ENCODE measurements at regions not wholly inside any gene's neighbourhood (a gene's known extent, or its start where the extent isn't known, plus 50 kb on each side); places are given as distances from the start of the nearest gene placed in this dataset.

- no peak for DNase-seq
Observed at GRCh38 chr10:83592337-83592935, 546.9 kb upstream of the GHITM start.

GRCh38 chr10:83603708-83604107 lies 535.6 kb upstream of the GHITM start:
- DNase-seq = no peak

GRCh38 chr10:83605783-83606630 lies 533.3 kb upstream of the GHITM start:
- peak; percentile 0 to 24 for DNase-seq

- no peak for DNase-seq
Observed at GRCh38 chr10:83607959-83608745, 531.2 kb upstream of the GHITM start.

GRCh38 chr10:83612050-83612449 lies 527.3 kb upstream of the GHITM start:
- no peak for DNase-seq

GRCh38 chr10:83612746-83613145 lies 526.6 kb upstream of the GHITM start:
- DNase-seq = no peak

GRCh38 chr10:83617172-83617571 lies 522.1 kb upstream of the GHITM start:
- DNase-seq = no peak

GRCh38 chr10:83617692-83618545 lies 521.4 kb upstream of the GHITM start:
- DNase-seq = no peak

- DNase-seq = no peak
Observed at GRCh38 chr10:83625831-83626360, 513.4 kb upstream of the GHITM start.

- DNase-seq = no peak
Observed at GRCh38 chr10:83632701-83633100, 506.6 kb upstream of the GHITM start.

GRCh38 chr10:83633547-83633946 lies 505.8 kb upstream of the GHITM start:
- DNase-seq = no peak

GRCh38 chr10:83636826-83637225 lies 502.5 kb upstream of the GHITM start:
- DNase-seq = no peak

GRCh38 chr10:83647526-83647925 lies 491.8 kb upstream of the GHITM start:
- no peak for DNase-seq

- DNase-seq = peak in 1 of 2 experiments; percentile 22
Observed at GRCh38 chr10:83648201-83648600, 491.1 kb upstream of the GHITM start.

- no peak for DNase-seq
Observed at GRCh38 chr10:83649471-83649870, 489.8 kb upstream of the GHITM start.

GRCh38 chr10:83654689-83655088 lies 484.6 kb upstream of the GHITM start:
- DNase-seq = no peak

GRCh38 chr10:83656924-83657323 lies 482.4 kb upstream of the GHITM start:
- DNase-seq = no peak

GRCh38 chr10:83657487-83657886 lies 481.8 kb upstream of the GHITM start:
- DNase-seq = no peak

- DNase-seq = no peak
Observed at GRCh38 chr10:83663918-83664317, 475.4 kb upstream of the GHITM start.

GRCh38 chr10:83666762-83667161 lies 472.5 kb upstream of the GHITM start:
- DNase-seq = no peak

- no peak for DNase-seq
Observed at GRCh38 chr10:83667594-83667993, 471.7 kb upstream of the GHITM start.

- peak in 1 of 2 experiments; percentile 0 for DNase-seq
Observed at GRCh38 chr10:83673316-83673715, 466.0 kb upstream of the GHITM start.
